ENCODE measurements at regions not wholly inside any gene's neighbourhood (a gene's known extent, or its start where the extent isn't known, plus 50 kb on each side); places are given as distances from the start of the nearest gene placed in this dataset.

DNA sequence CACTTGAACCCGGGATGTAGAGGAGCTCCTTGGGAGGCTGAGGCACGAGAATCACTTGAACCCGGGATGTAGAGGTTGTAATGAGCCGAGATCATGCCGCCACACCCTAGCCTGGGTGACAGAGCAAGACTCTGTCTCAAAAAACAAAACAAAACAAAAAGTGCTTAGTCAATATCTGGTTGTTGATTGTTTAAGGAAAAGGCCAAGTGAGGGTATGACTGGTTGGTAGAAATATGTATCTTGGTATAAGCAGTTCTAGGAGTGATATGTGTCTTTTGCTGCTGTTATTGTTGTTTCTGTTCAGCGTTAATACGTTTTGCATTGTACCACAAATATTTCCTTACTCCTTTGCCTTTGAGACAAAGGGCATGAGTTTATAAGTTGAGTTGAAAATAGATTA lies 210.7 kb upstream of the DMRT1 start:
- H3K4me3 Mint-ChIP-seq: no peak overlapping the region
- CTCF ChIA-PET: no interaction called here
- peaks cover 26% of the 10 kb centered on the region for H3K4me1 Mint-ChIP-seq
- no peak for DNase-seq
- peaks cover 7% of the 10 kb centered on the region for H3K9me3 Mint-ChIP-seq
- peaks cover 3% of the 10 kb centered on the region for H3K27me3 Mint-ChIP-seq
- POLR2A ChIA-PET: no interaction called here
- H3K27ac Mint-ChIP-seq: no peak overlapping the region
- peaks cover 5% of the 10 kb centered on the region for H3K36me3 Mint-ChIP-seq (ENCODE audit: low read depth)

DNA sequence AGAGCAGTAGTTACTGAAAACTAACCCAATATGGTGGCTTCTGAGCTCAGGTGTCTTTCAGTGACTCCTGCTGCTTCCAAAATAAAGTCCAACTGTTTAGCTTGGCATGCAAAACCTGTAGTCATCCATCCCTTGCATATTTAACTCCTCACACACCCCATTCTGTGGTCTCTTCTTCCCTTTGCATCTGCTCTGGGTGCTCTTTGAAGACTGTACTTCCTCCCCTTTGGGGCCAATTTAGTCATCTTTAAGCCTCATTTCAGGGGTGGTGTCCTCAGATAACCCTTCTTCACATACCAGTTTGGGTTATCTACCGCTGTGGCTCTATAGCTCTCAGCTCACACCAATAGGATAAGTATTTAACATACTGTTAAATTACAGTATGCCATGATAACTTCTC lies 209.9 kb upstream of the DMRT1 start:
- CTCF ChIA-PET: interaction anchor here (1.0 to 1.5 kb wide), 2 partner anchors 13 to 41 kb away, joined by 3 to 4 read pairs; no protein-coding TSS in a partner anchor
- Mint-ChIP-seq H3K9me3 (peaks cover 7% of the 10 kb centered on the region), H3K27me3 (peaks cover 3% of the 10 kb centered on the region), H3K4me3 (peak overlapping the region; percentile 0), H3K4me1 (peaks cover 26% of the 10 kb centered on the region), H3K36me3 (ENCODE audit: low read depth) (peaks cover 5% of the 10 kb centered on the region), H3K27ac (no peak overlapping the region)
- peak; percentile 36 for DNase-seq
- POLR2A ChIA-PET: no interaction called here

DNA sequence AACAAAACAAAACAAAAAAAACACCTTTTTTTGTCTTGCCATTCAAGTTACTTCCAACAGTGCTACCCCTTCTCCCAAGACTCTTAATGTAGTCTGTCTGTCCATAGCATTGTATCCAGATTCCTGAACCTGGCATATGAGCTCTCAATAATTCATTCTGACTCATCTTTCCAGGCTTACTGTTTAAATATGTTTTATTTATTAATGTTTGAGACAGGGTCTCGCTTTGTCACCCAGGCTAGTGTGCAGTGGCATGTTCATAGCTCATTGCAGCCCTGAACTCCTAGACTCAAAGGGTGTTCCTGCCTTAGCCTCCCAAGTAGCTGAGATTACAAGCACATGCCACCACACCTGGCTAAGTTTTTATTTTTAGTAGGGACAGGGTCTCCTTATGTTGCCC lies 208.0 kb upstream of the DMRT1 start:
- H3K27me3 Mint-ChIP-seq: no peaks in the 10 kb centered on the region
- no peak for DNase-seq
- peaks cover 7% of the 10 kb centered on the region for H3K9me3 Mint-ChIP-seq
- peaks cover 5% of the 10 kb centered on the region for H3K36me3 Mint-ChIP-seq (ENCODE audit: low read depth)
- no peak overlapping the region for H3K4me3 Mint-ChIP-seq
- POLR2A ChIA-PET: no interaction called here
- no peak overlapping the region for H3K27ac Mint-ChIP-seq
- H3K4me1 Mint-ChIP-seq: peaks cover 28% of the 10 kb centered on the region
- CTCF ChIA-PET: no interaction called here

DNA sequence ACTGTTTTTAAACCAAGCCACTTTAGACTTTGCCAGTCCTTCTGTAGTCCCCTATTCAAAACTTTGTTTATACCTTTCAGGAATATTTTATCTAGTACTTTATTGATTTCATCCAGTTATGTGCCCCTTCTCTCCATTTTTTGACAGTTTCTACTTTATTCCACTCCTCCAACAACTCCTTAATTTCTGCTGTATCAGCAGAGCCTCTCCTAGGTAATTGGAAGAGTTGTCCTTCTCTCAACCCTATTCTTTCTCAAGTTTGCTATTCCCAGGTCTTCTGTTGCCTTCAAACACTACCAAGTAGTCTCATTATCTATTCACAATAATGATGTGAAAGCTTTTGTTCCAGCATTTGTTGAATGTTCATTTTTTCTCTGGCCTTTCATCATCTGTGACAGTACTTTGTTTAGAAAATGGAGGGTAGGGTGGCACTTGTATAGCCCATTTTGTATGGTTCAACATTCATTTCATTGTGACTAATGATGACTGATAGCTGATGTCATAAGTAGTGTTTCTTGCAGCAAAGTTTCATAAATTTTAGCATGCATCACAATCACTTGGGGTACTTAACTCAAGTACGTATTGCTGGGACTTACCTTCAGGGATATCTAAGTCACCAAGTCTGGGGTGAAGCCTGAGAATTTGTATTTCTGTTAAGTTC lies 204.4 kb upstream of the DMRT1 start:
- peaks cover 5% of the 10 kb centered on the region for H3K36me3 Mint-ChIP-seq (ENCODE audit: low read depth)
- no peak overlapping the region for H3K27ac Mint-ChIP-seq
- H3K9me3 Mint-ChIP-seq: peaks cover 7% of the 10 kb centered on the region
- H3K4me1 Mint-ChIP-seq: peaks cover 13% of the 10 kb centered on the region
- no peak for DNase-seq
- no peaks in the 10 kb centered on the region for H3K27me3 Mint-ChIP-seq
- H3K4me3 Mint-ChIP-seq: no peak overlapping the region
- POLR2A ChIA-PET: no interaction called here
- CTCF ChIA-PET: no interaction called here

DNA sequence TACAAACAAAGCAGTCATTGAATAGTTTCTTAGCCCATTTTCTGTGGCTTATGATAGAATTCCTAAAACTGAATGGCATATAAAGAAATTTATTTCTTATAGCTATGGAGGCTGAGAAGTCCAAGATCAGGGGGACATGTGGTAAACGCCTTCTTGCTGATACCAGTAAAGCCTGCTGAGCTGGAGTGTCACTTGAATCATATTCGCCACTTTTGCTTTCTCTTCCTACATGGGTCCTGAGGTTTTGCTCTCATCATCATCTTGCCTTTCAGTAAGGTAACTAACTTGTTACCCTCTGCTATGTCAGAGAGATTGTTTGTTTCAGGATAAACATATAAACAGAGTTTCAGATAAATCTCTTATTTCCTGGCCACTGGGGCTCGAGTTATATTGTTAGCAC lies 203.3 kb upstream of the DMRT1 start:
- no peak for DNase-seq
- H3K36me3 Mint-ChIP-seq (ENCODE audit: low read depth): peaks cover 5% of the 10 kb centered on the region
- POLR2A ChIA-PET: interaction anchor here (0.6 kb wide), 1 partner anchor 1605 kb away, joined by 3 read pairs; no protein-coding TSS in a partner anchor

DNA sequence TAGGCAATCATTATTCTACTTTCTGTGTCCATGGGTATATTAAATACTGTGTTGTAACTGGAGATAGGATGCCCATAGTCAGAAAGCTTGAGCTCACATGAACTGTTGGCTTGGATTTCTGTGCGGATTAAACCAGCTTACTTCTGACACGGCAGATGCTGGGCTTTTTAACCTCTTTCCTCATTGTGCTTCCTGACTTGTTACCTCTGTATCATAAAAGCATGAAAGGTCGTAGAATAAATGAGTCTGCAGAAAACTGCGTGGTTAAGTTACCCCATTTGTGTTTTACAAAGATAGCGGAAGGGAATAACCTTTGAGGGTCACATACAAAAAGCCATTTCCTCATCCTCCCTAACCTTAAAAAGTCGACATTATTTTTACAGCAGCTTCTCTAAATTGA lies 199.5 kb upstream of the DMRT1 start:
- Mint-ChIP-seq H3K9me3 (no peaks in the 10 kb centered on the region), H3K36me3 (ENCODE audit: low read depth) (no peaks in the 10 kb centered on the region), H3K27ac (no peak overlapping the region), H3K4me3 (no peak overlapping the region), H3K4me1 (peaks cover 13% of the 10 kb centered on the region), H3K27me3 (no peaks in the 10 kb centered on the region)
- CTCF ChIA-PET: interaction anchor here (1.1 kb wide), 1 partner anchor 27 kb away, joined by 3 read pairs; no protein-coding TSS in a partner anchor
- no peak for DNase-seq
- POLR2A ChIA-PET: no interaction called here

More for the DNA sequence above, 203.3 kb upstream of the DMRT1 start:
- CTCF ChIA-PET: no interaction called here
- no peak overlapping the region for H3K27ac Mint-ChIP-seq
- no peaks in the 10 kb centered on the region for H3K27me3 Mint-ChIP-seq
- H3K4me1 Mint-ChIP-seq: peaks cover 13% of the 10 kb centered on the region
- H3K4me3 Mint-ChIP-seq: no peak overlapping the region
- peaks cover 7% of the 10 kb centered on the region for H3K9me3 Mint-ChIP-seq

DNA sequence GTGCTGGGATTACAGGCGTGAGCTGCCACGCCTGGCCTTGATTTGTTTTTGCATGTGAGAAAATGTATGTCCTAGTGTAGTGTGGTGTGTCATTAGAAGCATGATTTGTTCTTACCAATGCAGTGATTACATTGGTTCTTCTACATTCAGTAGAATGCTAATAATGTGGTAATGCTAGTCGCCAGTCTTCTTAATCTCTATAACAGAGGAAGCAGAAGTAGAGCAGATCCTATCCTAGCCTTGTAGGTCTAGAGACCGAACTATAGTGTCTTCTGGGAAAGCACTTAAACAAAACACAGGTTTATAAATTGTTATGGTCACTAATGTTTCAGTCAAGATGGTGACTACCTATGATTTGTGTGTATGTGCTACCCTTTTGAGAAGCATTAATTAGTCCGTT lies 197.5 kb upstream of the DMRT1 start:
- Mint-ChIP-seq H3K27ac (no peak overlapping the region), H3K4me1 (peaks cover 9% of the 10 kb centered on the region), H3K9me3 (no peaks in the 10 kb centered on the region), H3K4me3 (no peak overlapping the region), H3K27me3 (no peaks in the 10 kb centered on the region), H3K36me3 (ENCODE audit: low read depth) (no peaks in the 10 kb centered on the region)
- CTCF ChIA-PET: no interaction called here
- POLR2A ChIA-PET: no interaction called here
- DNase-seq: no peak

DNA sequence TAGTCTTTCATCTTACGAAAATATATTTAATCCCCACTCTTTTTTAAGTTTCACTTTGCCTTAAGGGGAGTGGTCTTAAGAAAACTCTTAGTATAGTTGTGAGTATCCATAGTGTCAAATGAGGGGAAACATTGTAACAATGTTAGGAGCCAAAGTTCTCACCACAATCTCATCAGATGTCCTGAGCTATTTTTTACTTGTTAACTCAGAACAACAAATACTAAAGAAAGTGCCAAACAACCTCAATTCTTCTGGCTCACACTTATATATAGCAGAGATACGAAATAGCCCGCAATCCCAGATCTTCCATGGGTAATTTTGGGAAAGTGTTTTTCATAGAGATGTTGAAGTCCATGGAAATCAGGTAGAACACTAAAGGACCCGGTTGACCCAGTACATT lies 194.0 kb upstream of the DMRT1 start:
- Mint-ChIP-seq H3K9me3 (no peaks in the 10 kb centered on the region), H3K36me3 (ENCODE audit: low read depth) (no peaks in the 10 kb centered on the region), H3K4me1 (peaks cover 14% of the 10 kb centered on the region), H3K27me3 (no peaks in the 10 kb centered on the region), H3K4me3 (no peak overlapping the region), H3K27ac (no peak overlapping the region)
- ChIA-PET CTCF (interaction anchor here (1.0 kb wide), 1 partner anchor 145 kb away, joined by 3 read pairs; no protein-coding TSS in a partner anchor), POLR2A (no interaction called here)
- DNase-seq: no peak

DNA sequence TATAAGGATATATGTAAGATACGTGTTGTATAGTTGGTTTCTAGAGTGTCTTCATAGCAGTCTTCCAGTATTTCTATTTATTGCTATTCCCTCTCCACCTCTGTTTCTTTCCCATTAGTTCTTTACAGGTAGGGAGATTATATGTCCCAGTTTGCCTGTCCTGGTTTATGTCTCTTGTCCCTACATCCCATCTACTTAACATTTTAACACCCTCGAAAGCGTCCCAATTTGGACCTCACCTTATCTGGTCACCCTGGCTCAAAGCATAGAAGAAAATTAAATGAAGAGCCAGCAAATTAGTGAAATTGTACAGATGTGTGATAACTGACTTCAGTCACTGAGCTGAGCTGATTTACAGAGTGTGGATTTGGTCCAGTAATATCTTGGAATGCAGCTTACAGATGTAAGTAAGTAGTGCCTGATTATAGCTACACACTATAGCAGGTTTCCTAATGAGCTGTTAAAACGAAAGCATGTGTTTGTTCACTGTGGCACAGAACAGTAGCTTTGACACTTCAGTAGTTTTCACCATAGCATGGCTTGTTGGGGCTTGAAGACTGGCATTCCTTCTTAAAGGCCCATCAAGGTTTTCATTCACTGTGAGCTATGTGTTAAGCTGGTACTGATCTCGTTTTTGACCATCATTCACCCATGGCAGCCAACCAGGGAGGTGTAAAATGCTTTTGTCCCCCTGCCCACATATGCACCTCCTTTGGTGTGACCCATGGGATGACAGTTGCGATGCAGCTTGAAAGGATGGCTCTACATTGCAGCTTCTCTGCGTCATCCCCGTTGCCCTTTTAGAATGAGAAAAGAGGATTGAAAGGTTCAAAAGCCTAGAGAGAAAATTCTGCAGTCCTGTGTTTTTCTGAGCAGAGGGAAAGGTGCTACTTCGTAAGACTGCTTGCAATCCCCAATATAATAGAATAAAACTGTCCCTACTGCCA lies 192.1 kb upstream of the DMRT1 start:
- no peak for DNase-seq
- no peaks in the 10 kb centered on the region for H3K36me3 Mint-ChIP-seq (ENCODE audit: low read depth)
- CTCF ChIA-PET: interaction anchor here (1.6 kb wide), 1 partner anchor 14 kb away, joined by 4 read pairs; no protein-coding TSS in a partner anchor
- no peaks in the 10 kb centered on the region for H3K9me3 Mint-ChIP-seq
- POLR2A ChIA-PET: no interaction called here
- peaks cover 14% of the 10 kb centered on the region for H3K4me1 Mint-ChIP-seq
- no peaks in the 10 kb centered on the region for H3K27me3 Mint-ChIP-seq
- H3K27ac Mint-ChIP-seq: peak overlapping the region; percentile 82
- H3K4me3 Mint-ChIP-seq: no peak overlapping the region

DNA sequence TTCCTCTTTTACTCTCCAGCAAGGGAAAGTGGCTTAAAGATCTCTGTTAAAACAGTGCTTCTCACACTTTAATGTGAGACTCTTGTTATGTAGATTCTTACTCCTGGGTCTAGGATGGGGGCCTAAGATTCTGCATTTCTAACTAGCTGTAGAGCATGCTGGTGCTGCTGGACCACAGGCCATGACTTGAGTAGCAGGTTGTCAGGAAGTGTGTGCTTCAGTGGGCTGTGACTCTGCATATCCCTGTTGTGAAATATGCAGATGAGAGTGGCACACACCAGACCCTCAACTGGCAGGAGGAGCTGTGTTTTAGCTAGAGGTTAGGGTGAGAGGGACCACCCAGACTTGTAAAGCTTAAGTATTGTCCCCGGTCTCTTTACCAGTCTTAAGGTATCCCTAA lies 191.1 kb upstream of the DMRT1 start:
- H3K4me3 Mint-ChIP-seq: peak overlapping the region; percentile 45
- peak overlapping the region; percentile 82 for H3K27ac Mint-ChIP-seq
- no peaks in the 10 kb centered on the region for H3K9me3 Mint-ChIP-seq
- ChIA-PET POLR2A (no interaction called here), CTCF (interaction anchor here (1.6 kb wide), 1 partner anchor 15 kb away, joined by 4 read pairs; no protein-coding TSS in a partner anchor)
- H3K27me3 Mint-ChIP-seq: no peaks in the 10 kb centered on the region
- no peaks in the 10 kb centered on the region for H3K36me3 Mint-ChIP-seq (ENCODE audit: low read depth)
- H3K4me1 Mint-ChIP-seq: peaks cover 14% of the 10 kb centered on the region
- no peak for DNase-seq

DNA sequence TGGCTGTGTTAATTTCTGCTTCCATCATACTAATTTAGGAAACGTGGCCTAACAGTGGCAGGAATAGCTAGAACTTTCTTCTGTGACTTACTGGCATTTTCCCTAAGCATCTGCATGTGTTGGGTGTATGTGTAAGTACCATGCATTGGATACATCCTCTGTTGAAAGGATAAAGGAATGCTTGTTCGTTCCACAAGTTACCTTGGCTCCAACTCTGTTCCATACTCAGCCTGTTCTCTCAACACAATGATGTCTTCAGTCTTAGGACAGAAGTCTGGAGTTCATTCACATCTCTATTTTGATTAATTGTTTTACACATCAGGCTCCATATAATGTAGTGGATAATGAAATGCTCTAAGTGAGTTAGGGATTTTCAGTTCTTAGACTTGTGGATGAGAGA lies 190.1 kb upstream of the DMRT1 start:
- no peak overlapping the region for H3K27ac Mint-ChIP-seq
- ChIA-PET CTCF (no interaction called here), POLR2A (no interaction called here)
- H3K4me3 Mint-ChIP-seq: no peak overlapping the region
- H3K27me3 Mint-ChIP-seq: no peaks in the 10 kb centered on the region
- no peaks in the 10 kb centered on the region for H3K36me3 Mint-ChIP-seq (ENCODE audit: low read depth)
- peaks cover 14% of the 10 kb centered on the region for H3K4me1 Mint-ChIP-seq
- no peaks in the 10 kb centered on the region for H3K9me3 Mint-ChIP-seq
- no peak for DNase-seq

DNA sequence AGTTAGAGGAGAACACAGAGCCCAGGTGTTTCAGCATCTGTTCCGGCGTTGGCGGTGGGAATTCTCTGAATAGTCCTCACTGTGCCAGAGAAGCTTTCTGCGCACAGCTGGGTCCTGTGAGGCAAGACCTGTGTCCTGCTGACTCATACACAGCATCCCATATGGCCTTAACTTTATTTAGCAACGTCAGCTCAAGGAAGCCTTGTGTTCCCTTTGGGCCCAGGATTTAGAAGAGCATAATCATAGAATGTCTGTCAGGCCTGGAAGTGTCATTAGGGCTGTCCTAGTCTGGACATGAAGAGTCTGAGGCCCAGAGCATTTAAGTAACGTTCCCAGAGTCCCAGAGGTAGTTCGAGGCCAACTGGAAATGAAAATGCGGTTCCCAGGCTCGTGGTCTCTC lies 188.6 kb upstream of the DMRT1 start:
- Mint-ChIP-seq H3K9me3 (no peaks in the 10 kb centered on the region), H3K4me1 (peaks cover 15% of the 10 kb centered on the region), H3K27me3 (no peaks in the 10 kb centered on the region), H3K36me3 (ENCODE audit: low read depth) (no peaks in the 10 kb centered on the region), H3K4me3 (no peak overlapping the region), H3K27ac (no peak overlapping the region)
- POLR2A ChIA-PET: no interaction called here
- DNase-seq: no peak
- CTCF ChIA-PET: no interaction called here

DNA sequence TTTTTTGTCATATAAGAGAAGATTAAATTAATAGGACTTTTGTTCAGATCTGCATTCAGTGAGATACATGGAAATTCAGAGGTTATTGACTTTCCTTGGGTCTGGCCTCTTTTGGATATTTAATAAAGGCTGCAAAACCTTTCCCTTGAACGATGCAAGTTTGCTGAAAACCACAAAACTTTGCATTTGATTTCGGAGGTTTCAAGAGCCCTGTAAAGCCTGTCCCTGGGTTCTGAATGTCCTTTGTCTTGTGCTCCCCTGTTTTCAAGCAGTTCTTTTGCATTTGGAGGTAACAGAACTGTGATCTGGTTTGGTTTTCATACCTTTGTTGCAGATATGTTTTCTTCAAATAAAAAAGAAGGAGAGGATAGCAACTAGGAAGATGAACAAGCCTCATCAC lies 188.1 kb upstream of the DMRT1 start:
- ChIA-PET CTCF (no interaction called here), POLR2A (no interaction called here)
- H3K4me3 Mint-ChIP-seq: no peak overlapping the region
- DNase-seq: no peak
- peaks cover 15% of the 10 kb centered on the region for H3K4me1 Mint-ChIP-seq
- peaks cover 3% of the 10 kb centered on the region for H3K27me3 Mint-ChIP-seq
- no peaks in the 10 kb centered on the region for H3K36me3 Mint-ChIP-seq (ENCODE audit: low read depth)
- H3K27ac Mint-ChIP-seq: no peak overlapping the region
- no peaks in the 10 kb centered on the region for H3K9me3 Mint-ChIP-seq

Measured in activated CD4-positive, alpha-beta T cell treated with anti-CD3 and anti-CD28 coated beads, Interleukin-2, amount 10 ng/mL, durations not matched to agents 7 days and 5 days (primary cell).